Heart left ventricle (tissue), 16 donors: ENCODE measurements at regions not wholly inside any gene's neighbourhood (a gene's known extent, or its start where the extent isn't known, plus 50 kb on each side); places are given as distances from the start of the nearest gene placed in this dataset.
"Not testable (repeated sequence)": the region's sequence is repeated elsewhere in the genome, so short reads cannot be mapped to it uniquely, and the experiment has no call there.

ENCODE experiments used
- ATAC-seq, 4 donors: fragments of 200-7000 bp; cut with Tn5 transposase; one replicate each; pipeline ENCODE4 v1.9.1; 2020 to 2022; ENCODE audit warnings: moderate library complexity in 4 of 4, mild to moderate bottlenecking in 3 of 4, moderate number of reproducible peaks in 1 of 4
- DNase-seq, 5 donors: peaks; one replicate each; pipeline ENCODE4 v3.0.0-alpha.2; 2020
- H3K27ac ChIP-seq, 12 donors: fragments of 200-600 bp; sonication (generic) in 4 of 12; one replicate each; pipeline versions ENCODE4 v1.5.0 to v1.8.0; 2016 to 2022; ENCODE audit warnings: mild to moderate bottlenecking in 2 of 12
- H3K27me3 ChIP-seq, 9 donors: fragments of 200-600 bp; sonication (generic) in 2 of 9; one replicate each; pipeline versions ENCODE4 v1.5.1 to v1.8.0; 2016 to 2022; ENCODE audit warnings: mild to moderate bottlenecking in 3 of 9
- H3K36me3 ChIP-seq, 9 donors: fragments of 200-600 bp; sonication (generic) in 2 of 9; one replicate each; pipeline versions ENCODE4 v1.5.0 to v1.8.0; 2018 to 2022; ENCODE audit warnings: mild to moderate bottlenecking in 2 of 9
- H3K4me1 ChIP-seq, 12 donors: fragments of 200-600 bp; sonication (generic) in 4 of 12; one replicate each; pipeline versions ENCODE4 v1.5.0 to v1.8.0; 2016 to 2022; ENCODE audit warnings: mild to moderate bottlenecking in 3 of 12
- H3K4me3 ChIP-seq, 12 donors: fragments of 200-600 bp; sonication (generic) in 4 of 12; one replicate each; pipeline versions ENCODE4 v1.5.0 to v1.8.0; 2017 to 2022; ENCODE audit warnings: mild to moderate bottlenecking in 9 of 12, moderate library complexity in 4 of 12
- H3K9me3 ChIP-seq, 12 donors: fragments of 200-600 bp; sonication (generic) in 4 of 12; one replicate each; pipeline versions ENCODE4 v1.5.0 to v1.8.0; 2016 to 2022; ENCODE audit warnings: mild to moderate bottlenecking in 1 of 12
- POLR2A ChIP-seq, 2 donors: fragments of 450-650 bp; IDR thresholded peaks; one replicate each; pipeline ENCODE4 v1.6.1; 2017; ENCODE audit warnings: antibody characterized with exemption in 2 of 2, mild to moderate bottlenecking in 2 of 2, moderate library complexity in 2 of 2
- WGBS, 4 donors: extraction: QIAGEN DNeasy Blood & Tissue Kit in 2 of 4; methylation state at CpG; one replicate each; pipeline versions ENCODE4 v1.1.5 to v1.1.7; 2013 to 2018; 5-methylcytosine and 5-hydroxymethylcytosine counted together
- intact Hi-C, 10 donors: fragments of 100-400 bp; cut with DNase I; formaldehyde crosslinking; loops; one replicate each; pipeline versions ENCODE4 v1.11.1 to v1.14.2; 2022
- TF ChIP-seq, protein P1 (sequence below), 12 donors: fragments of 200-600 bp; sonication (generic) in 4 of 12; IDR thresholded peaks; one replicate each; pipeline versions ENCODE4 v1.5.0 to v1.8.0; 2018 to 2022; ENCODE audit warnings: antibody characterized with exemption in 12 of 12, mild to moderate bottlenecking in 5 of 12
- donor health status: ischemic (EF 13 %, LVEDD 7.1; RV severe dilation, severe dysfunction).
- donor health status: healthy with polysubstance abuse.
- donor health status: DM: no; HTN: yes; CAD: no.
- donor health status: DM: no; HTN: no; CAD: no.
- donor health status: ischemic (EF 25% LVEDD 6.9; RV normal size, moderate dysfunction).
- donor health status: ischemic (EF 25% LVEDD 5.7; RV mildly dilated, moderate dysfunction).
- donor health status: healthy.
- donor health status: DM: yes; HTN: yes; CAD: no.
- donor health status: ischemic (EF 35%, LVEDD 5.7; RV mildly dilated, moderate dysfunction).
- donor health status: nonischemic (EF 11% LVEDD 7.7; RV severe dilation, severe dysfunction).
- donor health status: DM: yes; HTN: yes; CAD: no.
- donor health status: PGD.
- donor health status: ischemic (EF 29% LVEDD 5.4; RV normal size, mild dysfunction).
- donor health status: nonischemic (EF 23%, LVEDD 6.1; RV moderate dilation, normal function).

DNA sequence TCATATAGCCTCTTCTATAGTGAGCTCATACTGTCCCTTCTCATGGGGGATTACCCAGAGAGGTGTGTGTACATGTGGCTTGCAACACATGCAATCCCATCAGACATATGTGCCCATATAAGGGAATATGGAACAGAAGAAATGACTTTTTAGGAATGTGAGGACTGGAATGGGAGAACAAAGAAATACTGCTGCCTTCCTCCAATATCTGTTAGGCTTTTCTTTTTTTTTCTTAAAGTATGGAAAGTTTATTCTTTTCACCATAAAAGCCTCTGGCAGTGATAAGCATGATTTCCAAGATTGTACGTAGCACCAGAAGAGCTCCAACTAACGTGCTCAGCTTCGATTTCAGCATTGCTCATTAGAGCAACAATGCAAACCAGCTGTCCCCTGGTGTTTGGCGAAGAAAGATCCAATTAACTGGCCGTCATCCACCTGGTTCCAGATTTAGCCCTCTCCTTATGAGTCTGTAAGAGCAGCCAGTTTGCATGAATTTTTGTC is 113.6 kb downstream of the ADCYAP1 start:
- WGBS, 4 donors = 58 to 67% (median 63%) methylated on average over 5 of the region's 5 CpGs
- no peak overlapping the region for H3K27ac ChIP-seq
- H3K4me3 ChIP-seq = no peak overlapping the region
- TF ChIP-seq, protein P1, sequence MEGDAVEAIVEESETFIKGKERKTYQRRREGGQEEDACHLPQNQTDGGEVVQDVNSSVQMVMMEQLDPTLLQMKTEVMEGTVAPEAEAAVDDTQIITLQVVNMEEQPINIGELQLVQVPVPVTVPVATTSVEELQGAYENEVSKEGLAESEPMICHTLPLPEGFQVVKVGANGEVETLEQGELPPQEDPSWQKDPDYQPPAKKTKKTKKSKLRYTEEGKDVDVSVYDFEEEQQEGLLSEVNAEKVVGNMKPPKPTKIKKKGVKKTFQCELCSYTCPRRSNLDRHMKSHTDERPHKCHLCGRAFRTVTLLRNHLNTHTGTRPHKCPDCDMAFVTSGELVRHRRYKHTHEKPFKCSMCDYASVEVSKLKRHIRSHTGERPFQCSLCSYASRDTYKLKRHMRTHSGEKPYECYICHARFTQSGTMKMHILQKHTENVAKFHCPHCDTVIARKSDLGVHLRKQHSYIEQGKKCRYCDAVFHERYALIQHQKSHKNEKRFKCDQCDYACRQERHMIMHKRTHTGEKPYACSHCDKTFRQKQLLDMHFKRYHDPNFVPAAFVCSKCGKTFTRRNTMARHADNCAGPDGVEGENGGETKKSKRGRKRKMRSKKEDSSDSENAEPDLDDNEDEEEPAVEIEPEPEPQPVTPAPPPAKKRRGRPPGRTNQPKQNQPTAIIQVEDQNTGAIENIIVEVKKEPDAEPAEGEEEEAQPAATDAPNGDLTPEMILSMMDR (IDR thresholded peaks at IDR 0.05) = no peak
- TF ChIP-seq POLR2A (IDR thresholded peaks at IDR 0.05) = no peak
- intact Hi-C loops = no loop called here
- peaks cover 0 to under 1% (median 0%) of the 10 kb centered on the region in 9 donors for H3K27me3 ChIP-seq
- ATAC-seq = peak in 1 of 4 donors; percentile 60
- DNase-seq = no peak
- no peaks in the 10 kb centered on the region for H3K9me3 ChIP-seq
- no peaks in the 10 kb centered on the region for H3K36me3 ChIP-seq
- H3K4me1 ChIP-seq = peaks cover 0 to 23% (median 3%) of the 10 kb centered on the region in 12 donors

DNA sequence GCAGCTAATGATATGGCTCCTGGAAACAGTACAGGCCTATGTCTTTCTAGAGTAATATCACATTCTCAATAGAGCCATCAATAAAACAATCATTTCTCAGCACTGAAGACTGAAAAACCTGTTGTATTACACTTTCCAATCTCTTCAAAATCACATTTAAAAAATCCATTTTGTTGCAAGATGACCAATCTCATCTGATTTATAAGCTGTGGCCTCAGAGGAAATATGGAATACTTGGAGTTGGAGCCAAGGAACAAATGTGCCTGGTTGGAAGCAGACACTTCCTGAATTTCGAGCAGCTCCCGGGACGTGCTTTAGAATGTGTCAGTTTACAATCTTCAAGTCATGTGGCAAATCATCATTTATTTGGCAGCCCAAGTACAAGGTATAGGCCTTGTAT is 114.5 kb downstream of the ADCYAP1 start:
- no peak overlapping the region for H3K4me3 ChIP-seq
- WGBS, 4 donors = 37 to 44% (median 42%) methylated on average over 3 of the region's 3 CpGs
- H3K27me3 ChIP-seq = no peaks in the 10 kb centered on the region
- ATAC-seq (no peak), DNase-seq (no peak)
- H3K36me3 ChIP-seq = no peaks in the 10 kb centered on the region
- no peak overlapping the region for H3K27ac ChIP-seq
- no peak for TF ChIP-seq POLR2A (IDR thresholded peaks at IDR 0.05)
- TF ChIP-seq, protein P1 (IDR thresholded peaks at IDR 0.05) = no peak
- intact Hi-C loops = no loop called here
- no peaks in the 10 kb centered on the region for H3K9me3 ChIP-seq
- peaks cover 0 to 23% (median 3%) of the 10 kb centered on the region in 12 donors for H3K4me1 ChIP-seq

DNA sequence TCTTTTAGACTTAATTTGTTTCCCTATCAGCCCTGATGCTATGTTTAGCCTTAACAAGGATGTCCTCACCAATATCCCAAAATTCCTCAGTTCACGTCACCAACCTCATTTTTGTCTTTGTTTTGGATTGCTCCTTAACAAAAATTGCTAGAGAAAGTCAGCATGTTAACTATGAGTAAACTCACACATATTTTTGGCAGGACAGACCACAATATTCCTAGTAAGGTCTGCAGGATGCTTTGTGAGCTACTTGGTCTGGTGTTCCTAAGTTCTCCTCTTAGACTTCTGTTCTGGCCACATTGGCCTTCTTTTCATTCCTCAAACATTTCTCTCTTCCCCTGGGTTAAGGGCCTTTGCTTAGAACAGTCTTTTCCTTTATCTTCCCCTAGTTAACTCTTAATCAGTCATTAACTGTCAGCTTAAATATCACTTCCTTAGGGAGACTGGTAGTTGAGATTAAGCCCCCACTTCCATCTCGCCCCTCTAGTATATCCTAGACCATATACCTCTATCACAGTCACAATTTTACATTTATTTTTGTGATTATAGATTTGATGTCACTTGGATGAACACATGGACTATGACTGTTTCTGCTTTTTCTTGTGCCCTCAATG is 116.2 kb downstream of the ADCYAP1 start:
- ATAC-seq (no peak), DNase-seq (no peak)
- Histone ChIP-seq H3K36me3 (no peaks in the 10 kb centered on the region), H3K9me3 (no peaks in the 10 kb centered on the region), H3K4me1 (peaks cover 0 to 7% (median 0%) of the 10 kb centered on the region in 12 donors), H3K4me3 (no peak overlapping the region), H3K27me3 (no peaks in the 10 kb centered on the region), H3K27ac (no peak overlapping the region)
- WGBS, 4 donors = 73 to 85% (median 78%) methylated on average over 2 of the region's 2 CpGs
- no peak for TF ChIP-seq POLR2A (IDR thresholded peaks at IDR 0.05)
- TF ChIP-seq, protein P1 (IDR thresholded peaks at IDR 0.05) = no peak
- intact Hi-C loops = loop anchor here in 1 of 10 donors (5.0 kb wide), 1 partner anchor 101 kb away; no protein-coding TSS in a partner anchor

DNA sequence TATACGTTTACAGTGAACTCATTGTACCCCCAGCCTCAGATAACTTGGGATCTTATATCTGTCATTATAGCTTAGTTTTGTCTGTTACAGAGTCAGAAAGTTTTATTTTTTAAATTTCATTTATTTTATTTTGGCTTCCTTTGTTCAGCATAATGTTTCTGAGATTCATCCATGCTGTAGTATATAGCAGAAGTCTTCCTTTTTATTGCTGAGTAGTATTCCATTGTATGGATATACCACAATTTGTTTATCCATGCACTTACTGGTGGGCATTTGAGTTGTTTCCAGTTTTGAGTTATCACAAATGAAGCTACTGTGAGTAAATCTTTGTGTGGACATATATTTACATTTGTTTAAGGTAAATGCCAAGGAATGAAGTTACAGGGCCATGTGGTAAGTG is 122.3 kb downstream of the ADCYAP1 start:
- no peak for TF ChIP-seq POLR2A (IDR thresholded peaks at IDR 0.05)
- TF ChIP-seq, protein P1 (IDR thresholded peaks at IDR 0.05) = no peak
- H3K4me3 ChIP-seq = no peak overlapping the region
- peaks cover 0 to 40% (median 5%) of the 10 kb centered on the region in 12 donors for H3K9me3 ChIP-seq
- no peaks in the 10 kb centered on the region for H3K27me3 ChIP-seq
- DNase-seq (no peak), ATAC-seq (no peak)
- H3K36me3 ChIP-seq = no peaks in the 10 kb centered on the region
- intact Hi-C loops = no loop called here
- H3K27ac ChIP-seq = no peak overlapping the region
- WGBS, 4 donors = 65 to 78% (median 69%) methylated on average over 1 of the region's 1 CpG
- H3K4me1 ChIP-seq = no peaks in the 10 kb centered on the region

DNA sequence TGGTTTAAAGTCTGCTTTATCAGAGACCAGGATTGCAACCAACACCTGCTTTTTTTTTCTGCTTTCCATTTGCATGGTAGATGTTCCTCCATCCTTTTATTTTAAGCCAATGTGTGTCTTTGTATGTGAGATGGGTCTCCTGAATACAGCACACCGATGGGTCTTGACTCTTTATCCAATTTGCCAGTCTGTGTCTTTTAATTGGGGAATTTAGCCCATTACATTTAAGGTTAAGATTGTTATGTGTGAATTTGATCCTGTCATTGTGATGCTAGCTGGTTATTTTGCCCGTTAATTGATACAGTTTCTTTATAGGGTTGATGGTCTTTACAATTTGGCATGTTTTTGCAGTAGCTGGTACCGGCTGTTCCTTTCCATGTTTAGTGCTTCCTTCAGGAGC is 128.4 kb downstream of the ADCYAP1 start:
- H3K27ac ChIP-seq, H3K36me3 ChIP-seq, H3K4me3 ChIP-seq, H3K27me3 ChIP-seq, intact Hi-C loops, DNase-seq, ATAC-seq, H3K4me1 ChIP-seq: not testable (repeated sequence)
- H3K9me3 ChIP-seq = peaks cover 0 to 30% (median 2%) of the 10 kb centered on the region in 12 donors
- 76 to 83% (median 78%) methylated on average over 3 of the region's 3 CpGs for WGBS, 4 donors
